H1 (cell line): ENCODE measurements at regions not wholly inside any gene's neighbourhood (a gene's known extent, or its start where the extent isn't known, plus 50 kb on each side); places are given as distances from the start of the nearest gene placed in this dataset.

Experiments used
- BCL11A ChIP-seq, 2 experiments: IDR thresholded peaks; one replicate each; pipeline ENCODE4 v1.6.1; 2011; ENCODE audit warnings: low read depth in 2 of 2, low read length in 2 of 2, mild to moderate bottlenecking in 2 of 2
- CBX5 ChIP-seq: fragments of 300-800, 300-1000 bp; sonication (generic); IDR thresholded peaks from 2 replicates; pipeline ENCODE4 v1.7.1; 2016; ENCODE audit warnings: antibody characterized with exemption, low read length, low read depth
- CHD1 ChIP-seq: IDR thresholded peaks from 2 replicates; pipeline ENCODE4 v1.6.1; 2012; ENCODE audit warnings: low read depth, low read length, improper control_type of control experiment
- CHD2 ChIP-seq: IDR thresholded peaks from 2 replicates; pipeline ENCODE4 v1.6.1; 2012; ENCODE audit warnings: low read length, improper control_type of control experiment
- EP300 ChIP-seq, 2 experiments: IDR thresholded peaks; 1 replicate in 1 of 2; 2 replicates in 1 of 2; pipeline ENCODE4 v1.6.1; 2011 to 2012; ENCODE audit warnings: low read depth in 2 of 2, low read length in 2 of 2, mild to moderate bottlenecking in 2 of 2, borderline replicate concordance in 1 of 2, inconsistent platforms in 1 of 2, moderate library complexity in 1 of 2
- RFX5 ChIP-seq: IDR thresholded peaks from 2 replicates; pipeline ENCODE4 v1.6.1; 2011; ENCODE audit warnings: low read depth, low read length, improper control_type of control experiment, borderline replicate concordance
- SP1 ChIP-seq: IDR thresholded peaks from 2 replicates; pipeline ENCODE4 v1.6.1; 2011; ENCODE audit warnings: low read depth, low read length
- SP2 ChIP-seq: IDR thresholded peaks from 2 replicates; pipeline ENCODE4 v1.6.1; 2012; ENCODE audit warnings: mild to moderate bottlenecking, low read length, inconsistent platforms
- TF ChIP-seq, protein P1 (sequence below): fragments of 300-600 bp; sonication (generic); IDR thresholded peaks from 2 replicates; pipeline ENCODE4 v1.7.1; 2012; ENCODE audit warnings: low read length, moderate library complexity, mild to moderate bottlenecking, inconsistent platforms; ENCODE audit not compliant: insufficient replicate concordance

DNA sequence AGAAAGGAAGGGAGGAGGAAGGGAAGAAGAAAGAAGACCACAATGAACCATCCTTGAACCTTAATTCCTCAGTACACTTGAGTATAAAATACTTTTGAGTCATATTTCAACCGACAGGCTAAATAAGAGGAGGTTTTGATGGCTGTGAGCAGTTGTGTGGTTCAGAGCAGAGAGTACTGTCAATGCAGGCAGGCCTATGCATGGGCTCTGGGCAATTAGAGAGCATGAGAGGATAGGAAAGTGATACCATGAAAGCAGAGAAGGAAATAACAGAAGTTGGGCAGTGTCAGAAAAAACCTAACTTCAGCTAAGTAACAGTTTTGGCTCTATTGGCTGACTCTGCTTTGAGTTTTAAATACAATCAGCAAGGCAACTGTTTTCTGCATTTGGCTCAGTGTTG, 123.6 kb upstream of the STK17B start (continued):
- TF ChIP-seq, protein P1, sequence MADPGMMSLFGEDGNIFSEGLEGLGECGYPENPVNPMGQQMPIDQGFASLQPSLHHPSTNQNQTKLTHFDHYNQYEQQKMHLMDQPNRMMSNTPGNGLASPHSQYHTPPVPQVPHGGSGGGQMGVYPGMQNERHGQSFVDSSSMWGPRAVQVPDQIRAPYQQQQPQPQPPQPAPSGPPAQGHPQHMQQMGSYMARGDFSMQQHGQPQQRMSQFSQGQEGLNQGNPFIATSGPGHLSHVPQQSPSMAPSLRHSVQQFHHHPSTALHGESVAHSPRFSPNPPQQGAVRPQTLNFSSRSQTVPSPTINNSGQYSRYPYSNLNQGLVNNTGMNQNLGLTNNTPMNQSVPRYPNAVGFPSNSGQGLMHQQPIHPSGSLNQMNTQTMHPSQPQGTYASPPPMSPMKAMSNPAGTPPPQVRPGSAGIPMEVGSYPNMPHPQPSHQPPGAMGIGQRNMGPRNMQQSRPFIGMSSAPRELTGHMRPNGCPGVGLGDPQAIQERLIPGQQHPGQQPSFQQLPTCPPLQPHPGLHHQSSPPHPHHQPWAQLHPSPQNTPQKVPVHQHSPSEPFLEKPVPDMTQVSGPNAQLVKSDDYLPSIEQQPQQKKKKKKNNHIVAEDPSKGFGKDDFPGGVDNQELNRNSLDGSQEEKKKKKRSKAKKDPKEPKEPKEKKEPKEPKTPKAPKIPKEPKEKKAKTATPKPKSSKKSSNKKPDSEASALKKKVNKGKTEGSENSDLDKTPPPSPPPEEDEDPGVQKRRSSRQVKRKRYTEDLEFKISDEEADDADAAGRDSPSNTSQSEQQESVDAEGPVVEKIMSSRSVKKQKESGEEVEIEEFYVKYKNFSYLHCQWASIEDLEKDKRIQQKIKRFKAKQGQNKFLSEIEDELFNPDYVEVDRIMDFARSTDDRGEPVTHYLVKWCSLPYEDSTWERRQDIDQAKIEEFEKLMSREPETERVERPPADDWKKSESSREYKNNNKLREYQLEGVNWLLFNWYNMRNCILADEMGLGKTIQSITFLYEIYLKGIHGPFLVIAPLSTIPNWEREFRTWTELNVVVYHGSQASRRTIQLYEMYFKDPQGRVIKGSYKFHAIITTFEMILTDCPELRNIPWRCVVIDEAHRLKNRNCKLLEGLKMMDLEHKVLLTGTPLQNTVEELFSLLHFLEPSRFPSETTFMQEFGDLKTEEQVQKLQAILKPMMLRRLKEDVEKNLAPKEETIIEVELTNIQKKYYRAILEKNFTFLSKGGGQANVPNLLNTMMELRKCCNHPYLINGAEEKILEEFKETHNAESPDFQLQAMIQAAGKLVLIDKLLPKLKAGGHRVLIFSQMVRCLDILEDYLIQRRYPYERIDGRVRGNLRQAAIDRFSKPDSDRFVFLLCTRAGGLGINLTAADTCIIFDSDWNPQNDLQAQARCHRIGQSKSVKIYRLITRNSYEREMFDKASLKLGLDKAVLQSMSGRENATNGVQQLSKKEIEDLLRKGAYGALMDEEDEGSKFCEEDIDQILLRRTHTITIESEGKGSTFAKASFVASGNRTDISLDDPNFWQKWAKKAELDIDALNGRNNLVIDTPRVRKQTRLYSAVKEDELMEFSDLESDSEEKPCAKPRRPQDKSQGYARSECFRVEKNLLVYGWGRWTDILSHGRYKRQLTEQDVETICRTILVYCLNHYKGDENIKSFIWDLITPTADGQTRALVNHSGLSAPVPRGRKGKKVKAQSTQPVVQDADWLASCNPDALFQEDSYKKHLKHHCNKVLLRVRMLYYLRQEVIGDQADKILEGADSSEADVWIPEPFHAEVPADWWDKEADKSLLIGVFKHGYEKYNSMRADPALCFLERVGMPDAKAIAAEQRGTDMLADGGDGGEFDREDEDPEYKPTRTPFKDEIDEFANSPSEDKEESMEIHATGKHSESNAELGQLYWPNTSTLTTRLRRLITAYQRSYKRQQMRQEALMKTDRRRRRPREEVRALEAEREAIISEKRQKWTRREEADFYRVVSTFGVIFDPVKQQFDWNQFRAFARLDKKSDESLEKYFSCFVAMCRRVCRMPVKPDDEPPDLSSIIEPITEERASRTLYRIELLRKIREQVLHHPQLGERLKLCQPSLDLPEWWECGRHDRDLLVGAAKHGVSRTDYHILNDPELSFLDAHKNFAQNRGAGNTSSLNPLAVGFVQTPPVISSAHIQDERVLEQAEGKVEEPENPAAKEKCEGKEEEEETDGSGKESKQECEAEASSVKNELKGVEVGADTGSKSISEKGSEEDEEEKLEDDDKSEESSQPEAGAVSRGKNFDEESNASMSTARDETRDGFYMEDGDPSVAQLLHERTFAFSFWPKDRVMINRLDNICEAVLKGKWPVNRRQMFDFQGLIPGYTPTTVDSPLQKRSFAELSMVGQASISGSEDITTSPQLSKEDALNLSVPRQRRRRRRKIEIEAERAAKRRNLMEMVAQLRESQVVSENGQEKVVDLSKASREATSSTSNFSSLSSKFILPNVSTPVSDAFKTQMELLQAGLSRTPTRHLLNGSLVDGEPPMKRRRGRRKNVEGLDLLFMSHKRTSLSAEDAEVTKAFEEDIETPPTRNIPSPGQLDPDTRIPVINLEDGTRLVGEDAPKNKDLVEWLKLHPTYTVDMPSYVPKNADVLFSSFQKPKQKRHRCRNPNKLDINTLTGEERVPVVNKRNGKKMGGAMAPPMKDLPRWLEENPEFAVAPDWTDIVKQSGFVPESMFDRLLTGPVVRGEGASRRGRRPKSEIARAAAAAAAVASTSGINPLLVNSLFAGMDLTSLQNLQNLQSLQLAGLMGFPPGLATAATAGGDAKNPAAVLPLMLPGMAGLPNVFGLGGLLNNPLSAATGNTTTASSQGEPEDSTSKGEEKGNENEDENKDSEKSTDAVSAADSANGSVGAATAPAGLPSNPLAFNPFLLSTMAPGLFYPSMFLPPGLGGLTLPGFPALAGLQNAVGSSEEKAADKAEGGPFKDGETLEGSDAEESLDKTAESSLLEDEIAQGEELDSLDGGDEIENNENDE, result no peak
- TF ChIP-seq CBX5 (no peak), SP2 (no peak), CHD2 (no peak), BCL11A (IDR thresholded peaks at IDR 0.05; ENCODE audit: low read depth in 2 of 2, low read length in 2 of 2) (no peak), CHD1 (no peak), EP300 (IDR thresholded peaks at IDR 0.05; ENCODE audit: borderline replicate concordance in 1 of 2, low read depth in 2 of 2, low read length in 2 of 2) (no peak), SP1 (no peak), RFX5 (no peak)
